ENCODE measurements at regions not wholly inside any gene's neighbourhood (a gene's known extent, or its start where the extent isn't known, plus 50 kb on each side); places are given as distances from the start of the nearest gene placed in this dataset.

- no peak overlapping the region for H3K9ac ChIP-seq (ENCODE audit: low read depth, low read length, poor library complexity)
- no peak overlapping the region for H4K8ac ChIP-seq (ENCODE audit: low read depth, low read length)
- no peak overlapping the region for H2BK12ac ChIP-seq (ENCODE audit: low read length)
- no peak overlapping the region for H3K4ac ChIP-seq (ENCODE audit: low read length)
- no peak overlapping the region for H3K18ac ChIP-seq (ENCODE audit: low read length)
- H3K14ac ChIP-seq (ENCODE audit: low read length), result no peak overlapping the region
- no peak overlapping the region for H2AFZ ChIP-seq (ENCODE audit: low read length)
- no peaks in the 10 kb centered on the region for H3K4me1 ChIP-seq (ENCODE audit: control insufficient read depth in 2 of 2, insufficient read depth in 1 of 2, low read depth in 1 of 2, low read length in 2 of 2)
- H3K4me3 ChIP-seq (ENCODE audit: low read length in 2 of 2), result no peak overlapping the region
- no peak overlapping the region for H3K27ac ChIP-seq (replicated peaks; ENCODE audit: low read length)
- H3K9me3 ChIP-seq (replicated peaks in 1 of 2; ENCODE audit: control insufficient read depth in 2 of 2, insufficient read depth in 1 of 2, low read depth in 1 of 2, low read length in 2 of 2), result peaks cover 0 to 2% of the 10 kb centered on the region in 2 donors
- no peaks in the 10 kb centered on the region for H3K27me3 ChIP-seq (ENCODE audit: control insufficient read depth in 3 of 3, insufficient read depth in 3 of 3, low read depth in 1 of 3, low read length in 3 of 3)
- no peaks in the 10 kb centered on the region for H3K36me3 ChIP-seq (replicated peaks in 1 of 2; ENCODE audit: control insufficient read depth in 2 of 2, insufficient read depth in 2 of 2, low read length in 2 of 2)
- no peak overlapping the region for H2BK120ac ChIP-seq (ENCODE audit: low read depth, low read length)
- no CpG with 5 or more reads among the region's 2 CpGs for WGBS, 2 donors (ENCODE audit: extremely low coverage in 2 of 2, insufficient read length in 2 of 2, insufficient replicate concordance in 1 of 2)
- H2BK15ac ChIP-seq (ENCODE audit: low read length), result no peak overlapping the region
- no peaks in the 10 kb centered on the region for H3K79me1 ChIP-seq (ENCODE audit: low read depth, low read length)
- no peak overlapping the region for H2BK5ac ChIP-seq (ENCODE audit: low read length)
- H3K23ac ChIP-seq (ENCODE audit: low read depth, low read length, poor library complexity), result no peak overlapping the region
- H4K91ac ChIP-seq (ENCODE audit: low read depth, low read length, poor library complexity), result no peak overlapping the region
- H3K4me2 ChIP-seq (ENCODE audit: insufficient read depth, low read length, poor library complexity, severe bottlenecking), result no peak overlapping the region
- DNase-seq (ENCODE audit: low spot score), result no peak
- no peak overlapping the region for H2AK5ac ChIP-seq (ENCODE audit: low read depth, low read length)
Measured at GRCh38 chr6:55998576-55998975, 123.2 kb upstream of the BMP5 start.

GRCh38 chr6:55997223-55997874 is 122.0 kb upstream of the BMP5 start:
- no CpG with 5 or more reads among the region's 3 CpGs for WGBS, 2 donors (ENCODE audit: extremely low coverage in 2 of 2, insufficient read length in 2 of 2, insufficient replicate concordance in 1 of 2)
- Histone ChIP-seq H2BK120ac (ENCODE audit: low read depth, low read length) (no peak overlapping the region), H4K91ac (ENCODE audit: low read depth, low read length, poor library complexity) (no peak overlapping the region), H3K4me2 (ENCODE audit: insufficient read depth, low read length, poor library complexity, severe bottlenecking) (no peak overlapping the region), H2AFZ (ENCODE audit: low read length) (no peak overlapping the region), H3K27me3 (ENCODE audit: control insufficient read depth in 3 of 3, insufficient read depth in 3 of 3, low read depth in 1 of 3, low read length in 3 of 3) (no peaks in the 10 kb centered on the region), H3K9me3 (replicated peaks in 1 of 2; ENCODE audit: control insufficient read depth in 2 of 2, insufficient read depth in 1 of 2, low read depth in 1 of 2, low read length in 2 of 2) (peaks cover 0 to 7% of the 10 kb centered on the region in 2 donors), H2BK15ac (ENCODE audit: low read length) (no peak overlapping the region), H4K8ac (ENCODE audit: low read depth, low read length) (no peak overlapping the region), H3K4me3 (ENCODE audit: low read length in 2 of 2) (no peak overlapping the region), H2BK5ac (ENCODE audit: low read length) (no peak overlapping the region), H3K9ac (ENCODE audit: low read depth, low read length, poor library complexity) (no peak overlapping the region), H3K4me1 (ENCODE audit: control insufficient read depth in 2 of 2, insufficient read depth in 1 of 2, low read depth in 1 of 2, low read length in 2 of 2) (no peaks in the 10 kb centered on the region), H3K27ac (replicated peaks; ENCODE audit: low read length) (no peak overlapping the region), H2BK12ac (ENCODE audit: low read length) (no peak overlapping the region), H3K18ac (ENCODE audit: low read length) (no peak overlapping the region), H2AK5ac (ENCODE audit: low read depth, low read length) (no peak overlapping the region), H3K23ac (ENCODE audit: low read depth, low read length, poor library complexity) (no peak overlapping the region), H3K79me1 (ENCODE audit: low read depth, low read length) (no peaks in the 10 kb centered on the region), H3K14ac (ENCODE audit: low read length) (no peak overlapping the region), H3K4ac (ENCODE audit: low read length) (no peak overlapping the region), H3K36me3 (replicated peaks in 1 of 2; ENCODE audit: control insufficient read depth in 2 of 2, insufficient read depth in 2 of 2, low read length in 2 of 2) (no peaks in the 10 kb centered on the region)
- no peak for DNase-seq (ENCODE audit: low spot score)

- Histone ChIP-seq H3K23ac (ENCODE audit: low read depth, low read length, poor library complexity) (no peak overlapping the region), H3K18ac (ENCODE audit: low read length) (no peak overlapping the region), H3K27me3 (ENCODE audit: control insufficient read depth in 3 of 3, insufficient read depth in 3 of 3, low read depth in 1 of 3, low read length in 3 of 3) (no peaks in the 10 kb centered on the region), H4K8ac (ENCODE audit: low read depth, low read length) (no peak overlapping the region), H3K4me2 (ENCODE audit: insufficient read depth, low read length, poor library complexity, severe bottlenecking) (no peak overlapping the region), H2BK120ac (ENCODE audit: low read depth, low read length) (no peak overlapping the region), H3K14ac (ENCODE audit: low read length) (no peak overlapping the region), H3K4me1 (ENCODE audit: control insufficient read depth in 2 of 2, insufficient read depth in 1 of 2, low read depth in 1 of 2, low read length in 2 of 2) (no peaks in the 10 kb centered on the region), H3K79me1 (ENCODE audit: low read depth, low read length) (no peaks in the 10 kb centered on the region), H3K27ac (replicated peaks; ENCODE audit: low read length) (no peak overlapping the region), H2AK5ac (ENCODE audit: low read depth, low read length) (no peak overlapping the region), H3K9ac (ENCODE audit: low read depth, low read length, poor library complexity) (no peak overlapping the region), H3K36me3 (replicated peaks in 1 of 2; ENCODE audit: control insufficient read depth in 2 of 2, insufficient read depth in 2 of 2, low read length in 2 of 2) (no peaks in the 10 kb centered on the region), H2BK15ac (ENCODE audit: low read length) (no peak overlapping the region), H2BK12ac (ENCODE audit: low read length) (no peak overlapping the region), H3K9me3 (replicated peaks in 1 of 2; ENCODE audit: control insufficient read depth in 2 of 2, insufficient read depth in 1 of 2, low read depth in 1 of 2, low read length in 2 of 2) (peaks cover 0 to 7% of the 10 kb centered on the region in 2 donors), H4K91ac (ENCODE audit: low read depth, low read length, poor library complexity) (no peak overlapping the region), H3K4ac (ENCODE audit: low read length) (no peak overlapping the region), H3K4me3 (ENCODE audit: low read length in 2 of 2) (no peak overlapping the region), H2BK5ac (ENCODE audit: low read length) (no peak overlapping the region), H2AFZ (ENCODE audit: low read length) (no peak overlapping the region)
- no CpG with 5 or more reads among the region's 3 CpGs for WGBS, 2 donors (ENCODE audit: extremely low coverage in 2 of 2, insufficient read length in 2 of 2, insufficient replicate concordance in 1 of 2)
- DNase-seq (ENCODE audit: low spot score), result no peak
Measured at GRCh38 chr6:55994531-55994930, 119.1 kb upstream of the BMP5 start.

- Histone ChIP-seq H2BK120ac (ENCODE audit: low read depth, low read length) (no peak overlapping the region), H3K36me3 (replicated peaks in 1 of 2; ENCODE audit: control insufficient read depth in 2 of 2, insufficient read depth in 2 of 2, low read length in 2 of 2) (no peaks in the 10 kb centered on the region), H3K14ac (ENCODE audit: low read length) (no peak overlapping the region), H3K23ac (ENCODE audit: low read depth, low read length, poor library complexity) (no peak overlapping the region), H3K4me2 (ENCODE audit: insufficient read depth, low read length, poor library complexity, severe bottlenecking) (no peak overlapping the region), H3K27me3 (ENCODE audit: control insufficient read depth in 3 of 3, insufficient read depth in 3 of 3, low read depth in 1 of 3, low read length in 3 of 3) (no peaks in the 10 kb centered on the region), H2BK12ac (ENCODE audit: low read length) (no peak overlapping the region), H3K27ac (replicated peaks; ENCODE audit: low read length) (no peak overlapping the region), H2BK15ac (ENCODE audit: low read length) (no peak overlapping the region), H3K9ac (ENCODE audit: low read depth, low read length, poor library complexity) (no peak overlapping the region), H3K9me3 (replicated peaks in 1 of 2; ENCODE audit: control insufficient read depth in 2 of 2, insufficient read depth in 1 of 2, low read depth in 1 of 2, low read length in 2 of 2) (peaks cover 0 to 7% of the 10 kb centered on the region in 2 donors), H3K18ac (ENCODE audit: low read length) (no peak overlapping the region), H4K8ac (ENCODE audit: low read depth, low read length) (no peak overlapping the region), H3K4me3 (ENCODE audit: low read length in 2 of 2) (no peak overlapping the region), H3K4ac (ENCODE audit: low read length) (no peak overlapping the region), H2BK5ac (ENCODE audit: low read length) (no peak overlapping the region), H4K91ac (ENCODE audit: low read depth, low read length, poor library complexity) (no peak overlapping the region), H2AFZ (ENCODE audit: low read length) (no peak overlapping the region), H3K4me1 (ENCODE audit: control insufficient read depth in 2 of 2, insufficient read depth in 1 of 2, low read depth in 1 of 2, low read length in 2 of 2) (no peaks in the 10 kb centered on the region), H2AK5ac (ENCODE audit: low read depth, low read length) (no peak overlapping the region), H3K79me1 (ENCODE audit: low read depth, low read length) (no peaks in the 10 kb centered on the region)
- no peak for DNase-seq (ENCODE audit: low spot score)
- no CpG with 5 or more reads among the region's 2 CpGs for WGBS, 2 donors (ENCODE audit: extremely low coverage in 2 of 2, insufficient read length in 2 of 2, insufficient replicate concordance in 1 of 2)
Measured at GRCh38 chr6:55993418-55993817, 118.0 kb upstream of the BMP5 start.
